ENCODE measurements at regions not wholly inside any gene's neighbourhood (a gene's known extent, or its start where the extent isn't known, plus 50 kb on each side); places are given as distances from the start of the nearest gene placed in this dataset.

- TF ChIP-seq ZNF462 (CRISPR knock-in tag; IDR thresholded peaks at IDR 0.05) (no peak), REST (IDR thresholded peaks at IDR 0.05; ENCODE audit: unreplicated experiment) (no peak), JUNB (IDR thresholded peaks at IDR 0.05; ENCODE audit: unreplicated experiment) (no peak), CREB1 (CRISPR knock-in tag; IDR thresholded peaks at IDR 0.05; ENCODE audit: low read depth) (no peak), ETS1 (IDR thresholded peaks at IDR 0.05) (no peak), ZNF331 (CRISPR knock-in tag; IDR thresholded peaks at IDR 0.05; ENCODE audit: low read depth) (no peak), POLR2AphosphoS5 (IDR thresholded peaks at IDR 0.05; ENCODE audit: low read depth) (no peak)
Measured at GRCh38 chr3:144167634-144168033, 196.0 kb downstream of the DIPK2A start (continued).
